Ovary (tissue), 3 donors: ENCODE measurements at regions not wholly inside any gene's neighbourhood (a gene's known extent, or its start where the extent isn't known, plus 50 kb on each side); places are given as distances from the start of the nearest gene placed in this dataset.

Source experiments
- CTCF ChIP-seq, 3 donors: fragments of 450-650 bp in 2 of 3; fragments of 200-600 bp in 1 of 3; IDR thresholded peaks; one replicate each; pipeline versions ENCODE4 v1.5.1 to v1.8.0; 2016 to 2022; ENCODE audit warnings: antibody characterized with exemption in 3 of 3, mild to moderate bottlenecking in 1 of 3
- EP300 ChIP-seq: sonication (generic); formaldehyde crosslinking; IDR thresholded peaks from one replicate; pipeline ENCODE4 v1.6.1; 2017; ENCODE audit warnings: antibody characterized with exemption
- POLR2A ChIP-seq: fragments of 450-650 bp; IDR thresholded peaks from one replicate; pipeline ENCODE4 v1.6.1; 2017; ENCODE audit warnings: antibody characterized with exemption, mild to moderate bottlenecking, moderate library complexity
- donor health status: DM: no; HTN: no; CAD: no.

GRCh38 chr5:148939676-148940075, 113.3 kb downstream of the ADRB2 start:
- TF ChIP-seq CTCF (IDR thresholded peaks at IDR 0.05) (no peak), EP300 (no peak), POLR2A (no peak)
